ENCODE measurements at regions not wholly inside any gene's neighbourhood (a gene's known extent, or its start where the extent isn't known, plus 50 kb on each side); places are given as distances from the start of the nearest gene placed in this dataset.

DNA sequence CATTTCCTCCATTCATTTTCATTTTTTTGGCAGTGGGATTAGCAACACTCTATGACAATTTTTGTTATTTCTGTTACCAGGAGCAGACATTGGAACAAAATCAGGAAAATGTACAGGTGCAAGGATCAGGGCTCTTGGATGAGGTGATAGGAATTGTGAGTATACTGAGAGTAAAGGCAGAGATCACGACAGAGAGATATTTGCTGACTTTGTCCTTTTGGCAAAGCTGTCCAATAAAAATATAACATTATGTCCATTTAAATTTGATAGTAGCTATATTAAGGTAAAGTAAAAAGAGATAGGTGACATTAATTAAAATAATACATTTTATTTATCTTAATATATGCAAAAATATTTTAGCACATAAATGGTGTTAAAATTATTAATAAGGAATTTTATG, 373.1 kb upstream of the GNPDA2 start (continued):
- TF ChIP-seq ZHX2 (IDR thresholded peaks at IDR 0.05; ENCODE audit: low read depth) (no peak), ZHX2 (CRISPR knock-in tag; IDR thresholded peaks at IDR 0.05; ENCODE audit: borderline replicate concordance) (no peak), ARID5B (CRISPR knock-in tag; IDR thresholded peaks at IDR 0.05) (no peak), POLR2AphosphoS2 (IDR thresholded peaks at IDR 0.05; ENCODE audit: low read depth, low read length) (no peak)

Data from HepG2 (cell line).